Lower leg skin (tissue), 3 donors: ENCODE measurements at regions not wholly inside any gene's neighbourhood (a gene's known extent, or its start where the extent isn't known, plus 50 kb on each side); places are given as distances from the start of the nearest gene placed in this dataset.
"Not testable (repeated sequence)": the region's sequence is repeated elsewhere in the genome, so short reads cannot be mapped to it uniquely, and the experiment has no call there.

Experiments used
- POLR2A ChIP-seq, 2 donors: fragments of 450-650 bp; IDR thresholded peaks; one replicate each; pipeline ENCODE4 v1.6.1; 2016 to 2017; ENCODE audit warnings: antibody characterized with exemption in 2 of 2, mild to moderate bottlenecking in 1 of 2, moderate library complexity in 1 of 2
- TF ChIP-seq, protein P1 (sequence below), 3 donors: fragments of 450-650 bp; IDR thresholded peaks; one replicate each; pipeline ENCODE4 v1.5.1; 2016; ENCODE audit warnings: antibody characterized with exemption in 3 of 3, mild to moderate bottlenecking in 3 of 3, moderate library complexity in 2 of 3

- TF ChIP-seq, protein P1, sequence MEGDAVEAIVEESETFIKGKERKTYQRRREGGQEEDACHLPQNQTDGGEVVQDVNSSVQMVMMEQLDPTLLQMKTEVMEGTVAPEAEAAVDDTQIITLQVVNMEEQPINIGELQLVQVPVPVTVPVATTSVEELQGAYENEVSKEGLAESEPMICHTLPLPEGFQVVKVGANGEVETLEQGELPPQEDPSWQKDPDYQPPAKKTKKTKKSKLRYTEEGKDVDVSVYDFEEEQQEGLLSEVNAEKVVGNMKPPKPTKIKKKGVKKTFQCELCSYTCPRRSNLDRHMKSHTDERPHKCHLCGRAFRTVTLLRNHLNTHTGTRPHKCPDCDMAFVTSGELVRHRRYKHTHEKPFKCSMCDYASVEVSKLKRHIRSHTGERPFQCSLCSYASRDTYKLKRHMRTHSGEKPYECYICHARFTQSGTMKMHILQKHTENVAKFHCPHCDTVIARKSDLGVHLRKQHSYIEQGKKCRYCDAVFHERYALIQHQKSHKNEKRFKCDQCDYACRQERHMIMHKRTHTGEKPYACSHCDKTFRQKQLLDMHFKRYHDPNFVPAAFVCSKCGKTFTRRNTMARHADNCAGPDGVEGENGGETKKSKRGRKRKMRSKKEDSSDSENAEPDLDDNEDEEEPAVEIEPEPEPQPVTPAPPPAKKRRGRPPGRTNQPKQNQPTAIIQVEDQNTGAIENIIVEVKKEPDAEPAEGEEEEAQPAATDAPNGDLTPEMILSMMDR (IDR thresholded peaks at IDR 0.05): not testable (repeated sequence)
- not testable (repeated sequence) for TF ChIP-seq POLR2A (IDR thresholded peaks at IDR 0.05)
Observed at GRCh38 chr2:179365561-179365960, 100.9 kb upstream of the SESTD1 start.
